Stimulated activated CD4-positive, alpha-beta T cell treated with anti-CD3 and anti-CD28 coated beads, Interleukin-4, amount 100 ng/mL, for 48 hours (primary cell): ENCODE measurements at regions not wholly inside any gene's neighbourhood (a gene's known extent, or its start where the extent isn't known, plus 50 kb on each side); places are given as distances from the start of the nearest gene placed in this dataset.

Source experiments
- DNase-seq, 2 donors: peaks; one replicate each; pipeline ENCODE4 v3.0.0-alpha.2; 2020; ENCODE audit warnings: low read depth in 2 of 2

DNA sequence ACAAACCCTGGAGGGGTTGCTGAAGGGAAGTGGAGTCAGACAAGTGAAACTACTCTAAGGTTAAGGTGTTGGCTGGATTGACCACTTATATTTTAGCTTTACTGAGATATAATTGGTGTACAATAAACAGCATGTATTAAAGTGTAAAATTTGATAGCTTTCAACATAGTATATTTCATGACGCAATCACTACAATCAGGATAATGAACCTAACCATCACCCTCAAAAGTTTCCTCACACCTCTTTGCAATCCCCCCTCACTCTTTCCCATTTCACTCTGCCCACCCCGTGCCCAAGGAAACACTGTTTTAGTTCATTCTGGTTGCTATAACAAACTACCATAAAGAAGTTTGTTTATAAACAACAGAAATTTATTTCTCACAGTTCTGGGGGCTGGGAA is 508.0 kb downstream of the FGF9 start:
- DNase-seq, result no peak

DNA sequence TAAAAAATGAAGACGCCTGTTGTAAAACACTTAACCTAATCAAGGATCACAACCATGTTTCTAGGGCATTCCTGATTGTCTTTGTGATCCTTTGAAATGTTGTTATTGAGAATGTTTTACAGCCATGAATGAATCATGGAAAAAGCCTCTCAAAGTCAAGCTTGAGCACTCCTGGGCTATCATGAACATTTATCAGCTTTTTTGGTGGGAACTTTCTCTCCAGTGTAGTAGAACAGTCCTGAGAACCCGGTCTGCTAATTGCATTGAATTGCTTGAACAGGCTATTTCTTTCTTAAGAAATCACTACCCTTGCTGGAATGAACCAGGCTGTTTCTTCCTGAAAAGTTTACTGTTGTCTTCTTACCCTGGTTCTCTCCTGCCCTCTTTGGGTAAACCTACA is 516.5 kb downstream of the FGF9 start:
- no peak for DNase-seq

DNA sequence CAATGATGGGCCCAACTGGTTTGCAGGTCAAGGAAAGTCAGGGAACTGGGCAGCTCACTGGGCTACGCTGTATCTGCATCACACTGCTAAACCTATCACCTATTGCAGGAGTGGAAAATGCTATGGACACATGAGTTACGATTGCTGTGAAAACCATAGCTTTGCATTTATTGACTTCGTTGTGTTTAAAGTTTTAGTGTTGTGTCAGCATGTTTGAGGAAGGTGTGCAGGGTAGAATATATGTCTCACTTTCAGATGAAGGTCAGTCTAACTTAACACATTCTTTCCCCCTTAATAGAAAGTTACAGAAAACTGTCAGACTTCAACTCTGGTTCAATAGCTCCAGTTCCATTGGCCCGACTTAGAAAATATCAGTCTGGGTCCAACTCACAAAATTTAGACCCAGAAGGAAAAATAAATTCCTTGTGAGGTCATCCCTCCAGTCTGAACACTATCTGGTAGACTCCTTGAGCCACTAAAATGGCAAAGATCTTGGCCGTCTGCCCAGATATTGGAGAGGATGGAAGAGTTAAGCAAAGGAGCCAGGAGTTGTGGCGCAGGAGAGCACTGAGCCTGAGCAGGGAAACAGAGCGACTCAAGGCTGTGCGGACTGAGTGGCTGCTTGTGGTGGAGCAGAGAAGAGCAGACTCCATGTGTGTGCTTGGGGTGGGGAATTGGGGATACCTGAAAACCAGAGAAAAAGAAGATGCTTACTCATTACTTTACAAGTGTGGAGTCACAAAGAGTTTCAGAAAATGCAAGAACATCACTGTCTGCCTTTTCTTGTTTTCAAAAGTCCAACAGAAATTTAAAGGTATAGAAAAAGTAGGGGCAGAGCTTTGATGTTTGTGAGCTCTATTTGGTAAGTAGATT is 518.5 kb downstream of the FGF9 start:
- DNase-seq, result no peak

DNA sequence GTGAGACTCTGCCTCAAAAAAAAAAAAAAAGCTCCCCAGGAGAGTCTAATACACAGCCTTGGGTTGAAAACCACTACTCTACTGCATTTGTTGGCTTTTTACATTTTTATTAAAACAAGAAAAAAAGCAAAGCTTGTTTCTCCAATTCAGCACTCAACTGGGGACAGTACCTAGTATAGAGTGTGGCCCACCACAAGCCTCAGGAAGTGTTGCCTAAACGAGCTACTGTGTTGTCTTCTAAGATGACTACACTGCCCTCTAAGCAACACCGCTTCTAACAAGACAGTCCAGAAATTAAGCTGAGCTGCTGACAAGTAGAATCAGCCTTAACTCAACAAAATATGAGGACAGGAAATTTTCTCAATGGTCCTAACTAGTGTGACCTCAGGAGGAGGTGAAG is 522.2 kb downstream of the FGF9 start:
- no peak for DNase-seq

DNA sequence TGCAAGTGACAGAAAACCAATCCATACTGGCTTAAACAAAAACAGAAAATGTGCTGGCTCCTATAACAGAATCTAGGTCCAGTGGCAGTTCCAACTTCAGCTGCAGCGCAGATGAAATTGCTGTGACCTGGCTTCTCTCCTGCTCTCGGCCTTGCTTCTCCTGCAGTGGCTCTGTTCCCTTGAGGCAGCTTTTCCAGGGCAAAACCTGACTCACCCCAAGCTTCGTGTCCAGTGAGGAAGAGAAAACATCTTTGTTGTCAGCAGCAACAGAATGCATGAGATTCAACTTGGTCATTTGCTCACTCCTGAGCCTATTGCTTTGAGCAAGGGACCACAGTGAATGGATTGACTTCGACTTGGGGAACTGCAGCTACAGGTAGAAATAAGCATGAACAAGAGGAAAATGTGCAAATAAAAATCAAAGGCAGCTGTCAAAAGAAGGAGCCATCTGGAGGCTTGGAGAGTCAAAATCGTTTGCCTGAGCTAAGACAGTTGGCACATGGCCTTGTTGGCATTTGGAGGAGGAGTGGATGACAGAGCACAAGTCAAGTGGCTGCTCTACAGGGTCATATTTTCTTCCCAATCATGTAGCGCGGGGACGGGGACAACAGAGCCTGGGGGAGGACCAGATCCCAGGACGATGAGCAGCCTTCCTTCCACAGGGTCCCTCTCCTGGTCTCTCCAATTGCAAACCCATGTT is 523.4 kb downstream of the FGF9 start:
- no peak for DNase-seq

DNA sequence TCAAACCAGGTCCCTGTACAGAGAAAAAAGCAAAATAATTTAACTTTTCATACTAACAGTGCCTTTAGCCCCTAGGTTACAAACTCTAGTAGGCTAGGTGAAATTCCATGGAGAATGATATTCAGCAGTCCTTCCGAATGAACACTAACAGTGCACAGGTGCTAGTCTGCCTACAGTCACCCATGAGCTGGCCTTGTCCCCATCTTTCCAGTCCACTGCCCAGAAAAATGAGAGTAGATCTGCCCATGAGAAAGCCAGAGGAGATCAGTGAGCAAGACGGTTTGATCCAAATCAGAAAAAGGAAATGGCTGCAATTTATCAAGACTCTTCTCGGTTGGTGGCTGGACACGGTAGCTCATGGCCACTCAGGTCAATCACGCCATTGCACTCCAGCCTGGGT is 524.9 kb downstream of the FGF9 start:
- DNase-seq, result no peak

DNA sequence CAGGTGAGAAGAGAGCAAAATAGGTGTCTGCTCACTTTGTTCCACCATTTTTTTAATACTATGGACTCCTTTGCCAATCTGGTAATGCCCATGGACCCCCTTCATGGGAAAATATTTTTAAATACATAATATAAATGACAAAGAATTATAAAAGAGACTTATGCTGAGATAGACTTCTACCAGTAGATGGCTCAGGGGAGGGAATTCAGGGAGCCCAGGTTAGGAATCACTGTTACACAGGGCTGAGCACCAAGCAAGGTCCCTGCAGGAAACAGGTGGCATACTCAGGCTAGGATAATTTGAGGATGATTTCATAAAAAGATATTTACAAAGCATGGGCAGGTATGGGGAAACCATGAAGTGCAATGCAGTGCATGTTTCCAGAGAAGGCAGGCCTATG is 525.9 kb downstream of the FGF9 start:
- DNase-seq, result no peak

DNA sequence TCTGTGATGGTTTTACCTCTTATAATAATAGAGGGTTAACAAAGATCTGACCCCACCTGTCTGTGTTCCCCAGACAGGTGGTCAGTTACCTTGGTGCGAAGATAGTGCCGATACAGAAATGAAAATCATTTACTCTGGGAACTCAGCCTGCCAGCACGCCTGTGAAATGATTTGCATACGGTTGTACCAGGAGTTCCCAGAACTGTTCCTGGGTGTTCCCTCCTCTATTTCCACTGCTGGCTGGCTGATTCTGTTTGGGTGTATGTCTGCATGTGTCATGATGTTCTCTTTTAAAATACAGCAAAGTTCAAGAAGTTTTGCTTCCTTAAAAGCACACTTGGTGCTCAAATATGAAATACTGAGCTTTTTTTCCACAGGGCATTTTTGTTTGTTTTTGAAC is 527.1 kb downstream of the FGF9 start:
- no peak for DNase-seq

DNA sequence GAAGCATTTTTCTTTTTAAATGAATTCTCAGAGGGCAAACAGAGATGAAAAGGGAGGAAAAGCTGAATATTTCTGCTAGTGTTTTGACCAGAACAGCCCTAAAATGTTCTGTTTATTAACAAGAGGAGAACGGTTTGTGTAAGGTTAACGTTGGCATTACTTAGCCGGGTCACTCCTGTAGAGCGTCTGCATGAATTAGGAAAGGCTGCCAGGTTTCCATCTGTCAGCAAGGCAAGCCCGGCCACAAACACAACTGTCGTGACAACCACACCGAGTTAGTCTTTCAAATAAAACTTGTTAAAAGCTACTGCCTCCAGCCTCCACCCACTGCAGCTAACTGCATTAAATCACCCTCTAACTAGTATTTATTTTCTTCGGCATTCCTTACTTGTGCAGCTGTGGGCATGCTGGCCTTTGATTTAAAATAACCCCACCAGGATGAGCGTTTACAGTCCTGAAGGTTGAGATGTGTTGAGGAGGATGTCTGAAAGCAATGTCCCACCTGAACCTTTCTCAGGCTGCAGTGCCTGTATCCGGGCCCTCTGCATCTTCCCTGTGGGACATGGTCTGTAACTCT is 527.9 kb downstream of the FGF9 start:
- DNase-seq, result no peak

DNA sequence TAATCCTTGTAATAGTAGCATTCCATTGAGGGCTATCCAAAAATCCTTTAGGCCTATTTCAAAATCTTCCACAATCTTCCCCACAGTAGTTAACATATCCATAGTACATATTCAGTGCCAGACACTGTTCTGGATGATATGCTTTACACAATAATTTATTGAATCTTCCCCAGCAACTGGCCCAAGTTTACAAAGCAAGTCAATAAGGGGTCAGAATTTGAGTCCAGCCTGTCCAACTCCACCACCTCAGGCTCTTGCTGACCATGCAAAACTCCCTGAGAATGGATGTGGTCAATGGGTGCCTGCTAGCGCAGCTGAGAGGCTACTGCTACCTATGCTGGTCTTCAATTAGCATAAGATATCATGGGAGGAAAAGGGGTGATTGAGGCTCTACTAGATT is 529.6 kb downstream of the FGF9 start:
- DNase-seq, result no peak

DNA sequence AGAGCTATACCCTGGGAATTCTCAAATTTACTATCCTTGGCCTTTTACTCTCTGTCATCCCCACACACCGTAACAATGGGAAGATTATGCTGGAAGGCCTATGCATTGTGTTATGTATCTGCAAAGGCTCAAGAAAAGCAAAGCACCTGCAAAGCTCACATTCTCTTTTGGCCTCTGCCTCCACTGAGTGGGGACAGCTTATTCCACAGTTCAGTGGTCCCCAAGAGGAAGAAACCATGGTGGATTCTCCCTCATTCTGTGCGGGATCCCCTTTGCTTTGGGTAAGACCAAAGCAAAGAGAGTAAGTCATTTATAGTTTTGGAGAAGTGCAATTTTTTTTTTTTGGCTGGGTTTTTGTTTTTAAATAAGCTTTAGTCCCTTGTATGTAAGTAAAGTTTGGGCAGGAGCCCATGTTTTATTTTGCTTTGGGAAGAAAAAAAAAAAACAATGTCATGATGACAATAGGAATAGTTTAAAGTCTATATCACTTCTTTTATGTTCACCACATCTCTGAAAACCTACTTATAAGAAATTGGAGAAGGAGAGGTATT is 530.6 kb downstream of the FGF9 start:
- DNase-seq, result no peak

DNA sequence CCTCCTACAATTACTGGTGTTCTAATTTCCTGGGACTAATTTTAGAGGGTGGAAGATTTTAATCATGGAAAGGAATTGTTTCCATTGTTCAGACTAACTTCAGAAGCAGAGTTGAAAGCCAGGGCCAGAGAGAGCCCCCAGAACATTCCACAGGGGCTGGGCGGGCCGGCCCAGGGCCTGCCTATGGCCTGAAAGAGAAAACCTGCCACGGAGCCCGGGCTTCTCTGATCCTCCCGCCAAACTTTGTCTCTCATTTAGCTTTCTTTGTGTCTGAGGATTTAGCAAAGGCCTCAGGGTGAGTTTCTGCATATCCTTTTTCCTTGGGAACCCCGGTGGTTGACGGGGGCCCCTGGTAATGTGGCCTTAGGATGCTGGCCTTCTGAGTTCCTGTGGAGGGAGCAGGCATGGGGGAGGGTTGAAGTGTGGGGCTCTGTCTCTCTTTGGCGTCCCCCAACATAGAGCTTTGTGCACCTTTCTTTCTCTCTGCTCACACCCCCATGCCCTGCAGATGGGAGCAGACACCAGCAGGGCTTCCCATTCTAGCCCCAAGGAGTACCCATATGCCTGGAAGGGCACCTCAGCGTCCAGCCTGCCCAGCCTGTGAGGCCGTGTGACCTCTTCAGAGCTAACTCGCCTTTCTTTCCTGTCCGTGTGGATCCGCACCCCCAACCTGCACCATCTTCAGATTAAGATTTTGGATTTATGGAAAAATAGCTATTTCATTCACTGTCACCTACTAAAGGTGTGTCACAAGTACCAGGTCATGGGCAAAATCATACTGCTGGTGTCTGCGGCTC is 539.5 kb downstream of the FGF9 start:
- no peak for DNase-seq

DNA sequence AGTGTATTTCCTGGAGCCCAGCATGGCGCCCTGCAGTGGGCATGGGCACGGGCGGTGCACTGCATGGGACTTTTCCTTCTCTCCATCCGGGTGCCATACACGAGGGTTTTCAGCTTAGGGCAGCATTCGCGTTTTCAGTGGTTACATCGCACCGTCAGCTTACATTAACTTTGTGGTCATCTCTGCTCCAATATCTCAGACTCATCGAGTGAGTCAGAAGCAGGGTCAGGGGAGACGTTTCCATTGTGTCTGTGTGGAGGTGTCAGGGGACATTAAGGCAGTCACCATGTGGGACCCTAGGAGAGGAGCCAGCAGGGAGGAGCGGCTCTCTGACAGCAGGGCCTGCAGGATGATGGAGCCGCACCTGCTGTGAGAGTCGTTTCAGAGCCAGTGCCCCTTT is 541.0 kb downstream of the FGF9 start:
- no peak for DNase-seq

DNA sequence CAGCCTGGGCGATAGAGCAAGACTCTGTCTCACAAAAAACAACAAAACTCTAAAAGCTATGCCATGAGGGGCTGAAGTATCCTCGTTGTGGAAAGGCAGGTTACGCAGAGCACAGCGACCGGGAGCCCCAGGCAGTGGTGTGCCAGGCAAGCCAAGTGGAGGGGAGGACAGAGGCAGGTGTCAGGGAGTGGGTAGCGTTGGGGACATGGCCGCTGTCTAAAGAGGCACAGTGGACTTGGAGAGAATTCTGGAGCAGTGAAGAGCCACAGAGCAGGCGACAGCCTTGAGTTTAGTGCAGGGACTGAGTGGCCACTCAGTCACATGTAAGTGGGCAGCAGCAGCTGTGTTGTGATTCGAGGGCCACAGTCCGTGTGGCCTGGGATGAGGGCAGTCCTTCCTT is 541.7 kb downstream of the FGF9 start:
- DNase-seq, result no peak

DNA sequence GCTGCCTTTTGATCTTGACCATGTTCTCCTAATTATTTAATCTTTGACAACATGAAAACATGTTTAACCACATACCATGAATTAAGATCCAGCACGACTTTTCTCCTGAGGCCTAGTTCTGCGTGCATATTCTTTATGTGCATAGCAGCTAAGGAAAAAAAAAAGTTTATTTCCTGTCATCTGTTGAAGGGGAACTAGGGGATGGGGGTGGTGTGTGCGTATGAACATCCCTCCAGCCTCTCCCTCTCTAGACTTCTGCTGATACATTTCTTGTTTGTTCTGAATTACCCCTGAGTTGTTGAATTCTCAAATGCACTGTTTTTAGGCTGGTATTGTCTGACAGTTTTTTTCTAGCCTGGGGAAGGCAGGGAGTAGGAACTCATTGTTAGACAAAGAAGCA is 543.3 kb downstream of the FGF9 start:
- no peak for DNase-seq

DNA sequence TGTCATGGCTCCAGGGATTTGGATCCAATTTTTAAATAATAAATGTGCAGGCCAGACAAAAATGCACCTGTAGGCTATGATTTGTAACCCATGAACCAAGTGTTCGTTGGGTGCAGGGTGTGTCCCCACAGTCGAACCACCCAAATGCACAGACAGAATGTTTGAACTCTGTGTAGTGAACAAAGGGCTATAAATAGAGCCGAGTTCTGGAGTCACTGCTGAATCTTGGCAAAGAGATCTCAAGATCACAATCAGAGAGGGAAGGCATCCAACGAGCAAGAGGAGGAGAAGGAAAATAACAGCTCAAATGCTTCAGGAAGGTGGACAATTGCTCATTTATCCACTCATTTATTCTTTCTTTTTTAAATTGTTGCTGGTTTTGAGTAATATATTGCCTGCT is 547.9 kb downstream of the FGF9 start:
- DNase-seq, result no peak

DNA sequence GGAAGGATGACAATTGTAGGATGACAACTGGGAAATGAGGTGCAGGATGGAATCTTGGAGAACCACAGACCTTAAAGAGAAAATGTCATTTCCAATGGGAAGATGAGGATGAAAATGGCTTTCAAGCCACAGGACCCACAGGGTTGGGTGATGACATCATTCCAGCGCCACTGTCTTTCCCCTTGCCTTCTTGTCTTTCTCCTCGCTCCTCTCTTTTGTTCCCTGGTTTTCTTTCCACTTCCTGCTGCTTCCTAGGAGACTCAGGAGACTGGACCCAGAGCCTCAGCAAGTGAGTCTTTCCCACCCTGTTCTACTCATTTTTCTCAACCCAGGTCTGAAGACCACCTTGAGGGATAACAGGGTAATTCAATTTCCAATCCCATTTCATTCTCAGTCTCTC is 548.8 kb downstream of the FGF9 start:
- no peak for DNase-seq

DNA sequence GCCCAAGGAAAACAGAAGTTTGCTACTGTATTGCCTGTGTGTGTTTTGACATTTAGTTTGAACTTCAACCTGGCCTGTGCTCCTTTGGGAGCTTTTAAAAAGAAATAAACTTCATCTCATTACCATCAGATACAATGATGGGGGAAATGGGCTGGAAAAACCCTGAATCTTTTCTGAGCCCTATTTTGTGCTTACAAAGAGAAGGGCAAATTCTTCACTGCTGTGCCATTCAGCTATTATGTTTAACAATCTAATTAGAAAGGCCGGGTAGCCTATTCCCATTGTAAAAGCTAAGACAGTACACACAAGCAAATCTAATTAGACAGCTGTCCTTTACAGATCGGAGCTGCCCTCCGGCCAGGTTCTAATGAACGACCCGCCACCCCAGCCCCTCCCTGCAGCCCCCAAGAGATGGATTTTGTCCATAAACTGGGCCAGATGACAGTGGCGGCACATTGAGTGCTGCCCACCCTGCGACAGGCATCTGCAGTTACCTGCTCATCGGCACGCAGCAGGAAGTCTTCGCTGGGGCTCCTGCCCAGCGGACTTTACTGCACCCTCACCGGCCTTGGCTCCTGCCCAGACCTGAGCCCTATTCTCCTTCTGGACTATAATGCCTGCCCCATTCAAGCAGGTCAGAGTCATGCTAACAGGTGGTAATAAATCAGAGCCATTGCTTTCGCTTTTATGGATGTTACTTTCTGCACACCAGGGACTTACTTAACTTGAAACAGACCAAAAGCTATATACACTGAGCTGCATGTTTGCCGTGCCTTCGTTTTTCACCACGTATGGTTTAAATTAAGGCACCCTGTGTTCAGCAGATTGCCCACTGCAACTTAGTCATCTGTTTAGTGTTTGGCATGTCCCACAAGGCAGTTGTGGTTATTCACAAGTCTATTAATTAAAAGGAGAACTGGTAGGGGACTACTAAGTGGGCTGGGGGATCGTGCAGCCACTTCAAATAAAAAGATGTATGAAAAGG is 549.6 kb downstream of the FGF9 start:
- DNase-seq, result no peak

DNA sequence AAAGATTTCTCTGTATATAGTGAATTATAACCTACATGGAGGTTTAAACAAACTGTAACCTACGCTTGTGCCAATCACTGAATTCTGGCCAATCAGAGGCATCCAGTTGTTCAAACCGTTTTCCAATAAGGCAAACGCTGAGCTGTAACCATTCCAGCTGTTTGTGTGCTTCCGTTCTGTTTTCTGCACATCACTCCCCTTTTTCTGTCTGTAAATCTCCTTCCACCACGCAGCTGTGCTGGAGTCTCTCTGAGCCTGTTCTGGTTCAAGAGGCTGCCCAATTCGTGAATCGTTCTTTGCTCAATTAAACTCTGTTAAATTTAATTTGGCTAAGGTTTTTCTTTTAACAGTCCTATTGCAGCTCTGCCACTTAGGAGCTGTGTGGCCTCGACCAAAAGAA is 552.5 kb downstream of the FGF9 start:
- no peak for DNase-seq

DNA sequence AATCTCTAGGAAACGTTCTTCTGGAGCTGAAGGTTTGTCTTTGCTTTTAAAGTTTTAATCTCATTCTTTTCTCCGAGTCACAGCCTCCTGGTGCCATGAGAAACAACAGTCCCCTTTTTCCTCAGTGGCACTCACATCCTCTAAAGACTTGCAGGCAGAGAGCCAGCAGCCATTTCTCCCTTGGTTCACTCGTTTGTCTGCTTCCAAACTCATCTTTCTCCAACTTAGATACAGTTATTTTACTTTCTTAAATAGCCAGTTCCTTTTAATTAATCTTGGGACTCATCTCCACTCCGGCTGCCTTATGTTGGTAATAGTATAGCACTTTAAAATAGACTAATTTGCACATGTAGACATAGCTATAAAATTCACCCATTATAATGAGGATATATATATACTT is 555.2 kb downstream of the FGF9 start:
- DNase-seq, result no peak

DNA sequence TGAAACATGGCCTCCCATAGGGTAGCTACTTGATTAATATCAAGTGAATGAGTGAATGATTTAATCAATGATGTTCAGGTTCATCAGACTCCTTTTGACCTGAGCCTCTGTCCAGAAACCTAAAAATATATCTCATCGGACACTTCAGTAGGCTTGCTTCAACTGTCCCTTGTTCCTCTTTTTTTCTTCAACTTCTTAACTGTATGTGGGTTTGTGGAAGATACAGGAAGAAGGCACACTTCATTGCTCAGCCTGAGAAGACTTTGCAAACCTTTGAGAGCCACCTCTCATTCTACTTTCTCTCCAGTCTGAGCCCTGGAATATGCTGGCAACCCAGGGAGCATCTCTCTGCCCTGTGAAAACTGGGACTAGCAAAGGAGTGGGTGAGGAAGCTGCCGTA is 557.0 kb downstream of the FGF9 start:
- DNase-seq, result no peak
